CD4-positive, alpha-beta T cell (primary cell): ENCODE measurements at regions not wholly inside any gene's neighbourhood (a gene's known extent, or its start where the extent isn't known, plus 50 kb on each side); places are given as distances from the start of the nearest gene placed in this dataset.

ENCODE experiments used
- ATAC-seq: fragments of 200-7000 bp; cut with Tn5 transposase; one replicate; pipeline ENCODE4 v1.10.0; 2022; ENCODE audit warnings: mild to moderate bottlenecking; ENCODE audit not compliant: poor library complexity
- CTCF ChIA-PET: fragments of 350-600 bp; sonication (Branson Sonifier 250); formaldehyde crosslinking; loops from one replicate; lab custom pipeline; 2021; ENCODE audit warnings: antibody characterized with exemption, inconsistent platforms; lab: Charles Lee
- POLR2A ChIA-PET: fragments of 350-600 bp; sonication (Branson Sonifier 250); formaldehyde crosslinking; loops from one replicate; lab custom pipeline; 2021; ENCODE audit warnings: antibody characterized with exemption, inconsistent platforms; lab: Charles Lee
- DNase-seq, 14 experiments: peaks; one replicate each; pipeline ENCODE4 v3.0.0-alpha.2; 2013 to 2020; ENCODE audit warnings: mixed read lengths in 2 of 14
- H3K27ac ChIP-seq, 2 donors: one replicate each; pipeline versions ENCODE4 v1.5.1 to v1.7.0; 2013; ENCODE audit warnings: low read length in 2 of 2, low read depth in 1 of 2, mild to moderate bottlenecking in 1 of 2
- H3K27me3 ChIP-seq, 2 experiments: 1 replicate in 1 of 2; 2 replicates in 1 of 2; pipeline versions ENCODE4 v1.6.1 to v1.7.0; 2013; ENCODE audit warnings: low read length in 2 of 2, control low read depth in 1 of 2, mild to moderate bottlenecking in 1 of 2, moderate library complexity in 1 of 2; ENCODE audit not compliant: insufficient read depth in 2 of 2, control insufficient read depth in 1 of 2
- H3K36me3 ChIP-seq: one replicate; pipeline ENCODE4 v1.6.1; 2013; ENCODE audit warnings: low read length, control low read depth; ENCODE audit not compliant: insufficient read depth
- H3K4me1 ChIP-seq: one replicate; pipeline ENCODE4 v1.6.1; 2013; ENCODE audit warnings: low read length, control low read depth; ENCODE audit not compliant: insufficient read depth
- H3K4me3 ChIP-seq: one replicate; pipeline ENCODE4 v1.5.1; 2013; ENCODE audit warnings: mild to moderate bottlenecking, low read length, moderate library complexity
- H3K9me3 ChIP-seq, 2 experiments: 1 replicate in 1 of 2; 2 replicates in 1 of 2; pipeline versions ENCODE4 v1.6.1 to v1.7.0; 2013; ENCODE audit warnings: low read length in 2 of 2, mild to moderate bottlenecking in 2 of 2, control low read depth in 1 of 2, moderate library complexity in 1 of 2; ENCODE audit not compliant: control insufficient read depth in 1 of 2, insufficient read depth in 1 of 2
- H3K27ac Mint-ChIP-seq: one replicate; pipeline ENCODE4 v1.8.0; 2020; ENCODE audit warnings: mixed read lengths
- H3K27me3 Mint-ChIP-seq: one replicate; pipeline ENCODE4 v1.8.0; 2021; ENCODE audit warnings: mixed read lengths
- H3K36me3 Mint-ChIP-seq: one replicate; pipeline ENCODE4 v1.8.0; 2021; ENCODE audit warnings: low read depth, mixed read lengths
- H3K4me1 Mint-ChIP-seq: one replicate; pipeline ENCODE4 v1.8.0; 2021; ENCODE audit warnings: low read depth, mixed read lengths
- H3K4me3 Mint-ChIP-seq: one replicate; pipeline ENCODE4 v1.8.0; 2020; ENCODE audit warnings: mild to moderate bottlenecking, mixed read lengths
- H3K9me3 Mint-ChIP-seq: one replicate; pipeline ENCODE4 v1.8.0; 2020; ENCODE audit warnings: mixed read lengths
- intact Hi-C, 2 experiments: fragments of 100-400 bp; cut with DNase I in 1 of 2; cut with micrococcal nuclease in 1 of 2; formaldehyde crosslinking; loops; one replicate each; pipeline versions ENCODE4 v1.15.1 to v1.9.0; 2023 to 2025; cut with DNase I, micrococcal nuclease
- TF ChIP-seq, protein P1 (sequence below): fragments of 200-600 bp; IDR thresholded peaks from one replicate; pipeline ENCODE4 v1.8.0; 2022; ENCODE audit warnings: antibody characterized with exemption, mild to moderate bottlenecking

DNA sequence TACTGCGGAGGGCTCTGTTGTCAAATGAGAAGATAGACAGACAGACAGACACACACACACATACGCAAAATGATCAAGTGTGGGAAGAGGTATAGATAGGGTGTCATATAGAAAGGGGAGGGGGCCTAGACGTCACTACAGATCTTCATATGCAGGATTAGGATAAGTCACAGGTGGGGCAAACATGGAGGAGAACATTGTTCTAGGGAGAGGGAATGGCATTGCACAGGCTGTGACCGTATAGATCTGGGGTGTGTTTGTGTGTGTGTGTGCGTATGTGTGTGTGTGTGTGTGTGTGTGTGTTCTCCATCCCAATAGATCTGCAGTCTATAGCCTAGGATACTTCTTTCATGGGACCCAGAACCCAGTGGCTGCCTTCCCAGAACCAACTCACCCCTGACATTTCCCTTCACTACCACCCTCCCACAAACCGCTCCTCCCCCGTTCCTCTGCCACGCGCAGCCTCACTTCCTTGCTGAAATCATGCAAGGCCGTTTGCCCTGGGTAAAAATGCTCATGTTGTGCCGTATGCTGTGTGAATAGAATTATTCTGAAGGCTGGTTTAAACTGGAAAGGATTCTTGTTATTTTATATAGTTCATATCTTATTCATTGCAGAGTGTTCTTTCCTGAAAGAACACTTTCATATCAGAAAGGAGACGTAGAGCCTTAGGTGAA lies 50.5 kb upstream of the CCL1 start:
- Mint-ChIP-seq H3K4me3 (no peak overlapping the region), H3K36me3 (no peaks in the 10 kb centered on the region), H3K27ac (no peak overlapping the region), H3K27me3 (peaks cover 21% of the 10 kb centered on the region), H3K9me3 (no peaks in the 10 kb centered on the region), H3K4me1 (no peaks in the 10 kb centered on the region)
- intact Hi-C loops: loop anchor here in 1 of 2 experiments (5.0 kb wide), 1 partner anchor 1496 kb away; no protein-coding TSS in a partner anchor
- DNase-seq (no peak), ATAC-seq (no peak)
- POLR2A ChIA-PET: no interaction called here
- H3K36me3 ChIP-seq: no peaks in the 10 kb centered on the region
- peaks cover 0 to 3% of the 10 kb centered on the region in 2 experiments for H3K27me3 ChIP-seq
- H3K4me3 ChIP-seq: no peak overlapping the region
- H3K4me1 ChIP-seq: no peaks in the 10 kb centered on the region
- CTCF ChIA-PET: no interaction called here
- no peaks in the 10 kb centered on the region for H3K9me3 ChIP-seq
- H3K27ac ChIP-seq: no peak overlapping the region
- TF ChIP-seq, protein P1, sequence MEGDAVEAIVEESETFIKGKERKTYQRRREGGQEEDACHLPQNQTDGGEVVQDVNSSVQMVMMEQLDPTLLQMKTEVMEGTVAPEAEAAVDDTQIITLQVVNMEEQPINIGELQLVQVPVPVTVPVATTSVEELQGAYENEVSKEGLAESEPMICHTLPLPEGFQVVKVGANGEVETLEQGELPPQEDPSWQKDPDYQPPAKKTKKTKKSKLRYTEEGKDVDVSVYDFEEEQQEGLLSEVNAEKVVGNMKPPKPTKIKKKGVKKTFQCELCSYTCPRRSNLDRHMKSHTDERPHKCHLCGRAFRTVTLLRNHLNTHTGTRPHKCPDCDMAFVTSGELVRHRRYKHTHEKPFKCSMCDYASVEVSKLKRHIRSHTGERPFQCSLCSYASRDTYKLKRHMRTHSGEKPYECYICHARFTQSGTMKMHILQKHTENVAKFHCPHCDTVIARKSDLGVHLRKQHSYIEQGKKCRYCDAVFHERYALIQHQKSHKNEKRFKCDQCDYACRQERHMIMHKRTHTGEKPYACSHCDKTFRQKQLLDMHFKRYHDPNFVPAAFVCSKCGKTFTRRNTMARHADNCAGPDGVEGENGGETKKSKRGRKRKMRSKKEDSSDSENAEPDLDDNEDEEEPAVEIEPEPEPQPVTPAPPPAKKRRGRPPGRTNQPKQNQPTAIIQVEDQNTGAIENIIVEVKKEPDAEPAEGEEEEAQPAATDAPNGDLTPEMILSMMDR: no peak

DNA sequence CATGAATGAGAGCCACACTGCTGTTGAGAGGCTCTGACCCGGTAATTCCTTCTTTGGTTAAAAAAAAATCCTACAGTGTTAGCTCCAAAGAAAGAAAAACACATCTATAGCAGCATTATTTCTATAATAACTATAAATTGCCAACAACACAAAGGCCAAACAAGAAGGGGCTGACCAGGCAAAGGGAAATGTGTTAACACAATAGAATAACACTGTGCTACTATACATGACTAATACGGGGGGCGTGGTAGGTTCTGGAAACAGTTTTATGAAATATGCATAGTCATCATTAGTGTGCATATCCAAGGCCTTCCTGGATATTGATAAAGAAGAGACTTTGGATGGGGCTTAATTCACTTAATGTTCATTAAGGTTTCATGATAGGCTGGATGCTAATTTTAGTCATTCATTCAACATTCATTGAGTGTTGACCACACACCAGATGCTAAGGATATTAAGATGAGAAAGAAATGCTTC lies 50.0 kb upstream of the CCL1 start:
- Histone ChIP-seq H3K9me3 (no peaks in the 10 kb centered on the region), H3K4me3 (no peak overlapping the region), H3K27ac (no peak overlapping the region), H3K27me3 (peaks cover 2 to 5% of the 10 kb centered on the region in 2 experiments), H3K36me3 (no peaks in the 10 kb centered on the region), H3K4me1 (no peaks in the 10 kb centered on the region)
- no peak overlapping the region for H3K27ac Mint-ChIP-seq
- H3K4me1 Mint-ChIP-seq: no peaks in the 10 kb centered on the region
- ATAC-seq (no peak), DNase-seq (no peak)
- intact Hi-C loops: loop anchor here in 1 of 2 experiments (5.0 kb wide), 1 partner anchor 1496 kb away; no protein-coding TSS in a partner anchor
- CTCF ChIA-PET: no interaction called here
- no peaks in the 10 kb centered on the region for H3K36me3 Mint-ChIP-seq
- POLR2A ChIA-PET: no interaction called here
- H3K4me3 Mint-ChIP-seq: no peak overlapping the region
- peaks cover 27% of the 10 kb centered on the region for H3K27me3 Mint-ChIP-seq
- TF ChIP-seq, protein P1: no peak
- no peaks in the 10 kb centered on the region for H3K9me3 Mint-ChIP-seq
